NCI-H146 treated with DMSO at 0.1 percent for 48 hours (cell line): ENCODE measurements at regions not wholly inside any gene's neighbourhood (a gene's known extent, or its start where the extent isn't known, plus 50 kb on each side); places are given as distances from the start of the nearest gene placed in this dataset.
"Not testable (repeated sequence)": the region's sequence is repeated elsewhere in the genome, so short reads cannot be mapped to it uniquely, and the experiment has no call there.

Experiments
- DNase-seq: peaks from one replicate; lab custom pipeline; 2025; ENCODE audit not compliant: unreplicated experiment; lab: John Stamatoyannopoulos, UW

- no peak for DNase-seq
These were observed 194.2 kb upstream of the HDAC4 start for GRCh38 chr2:239594772-239595608.

- no peak for DNase-seq
These were observed 193.4 kb upstream of the HDAC4 start for GRCh38 chr2:239594019-239594771.

- DNase-seq, result no peak
These were observed 192.6 kb upstream of the HDAC4 start for GRCh38 chr2:239593455-239593854.

- not testable (repeated sequence) for DNase-seq
These were observed 191.9 kb upstream of the HDAC4 start for GRCh38 chr2:239592629-239593290.

- no peak for DNase-seq
These were observed 190.4 kb upstream of the HDAC4 start for GRCh38 chr2:239590995-239591915.

GRCh38 chr2:239590276-239590675, 189.5 kb upstream of the HDAC4 start:
- no peak for DNase-seq

GRCh38 chr2:239589833-239590232, 189.0 kb upstream of the HDAC4 start:
- DNase-seq, result no peak

- no peak for DNase-seq
These were observed 188.5 kb upstream of the HDAC4 start for GRCh38 chr2:239589270-239589825.

- no peak for DNase-seq
These were observed 187.8 kb upstream of the HDAC4 start for GRCh38 chr2:239588451-239589269.

GRCh38 chr2:239587841-239588240, 187.0 kb upstream of the HDAC4 start:
- DNase-seq, result no peak

- DNase-seq, result no peak
These were observed 186.5 kb upstream of the HDAC4 start for GRCh38 chr2:239587311-239587731.

- DNase-seq, result no peak
These were observed 186.0 kb upstream of the HDAC4 start for GRCh38 chr2:239586651-239587310.

- no peak for DNase-seq
These were observed 184.6 kb upstream of the HDAC4 start for GRCh38 chr2:239585422-239585821.

- no peak for DNase-seq
These were observed 184.2 kb upstream of the HDAC4 start for GRCh38 chr2:239584986-239585385.

- DNase-seq, result no peak
These were observed 183.3 kb upstream of the HDAC4 start for GRCh38 chr2:239583879-239584859.

GRCh38 chr2:239583171-239583878, 182.5 kb upstream of the HDAC4 start:
- DNase-seq, result no peak

- DNase-seq, result no peak
These were observed 181.7 kb upstream of the HDAC4 start for GRCh38 chr2:239582476-239582875.
